ENCODE measurements at regions not wholly inside any gene's neighbourhood (a gene's known extent, or its start where the extent isn't known, plus 50 kb on each side); places are given as distances from the start of the nearest gene placed in this dataset.

GRCh38 chr10:63744060-63744941, 223.1 kb downstream of the REEP3 start:
- DNase-seq (ENCODE audit: low read depth) = no peak
- TF ChIP-seq CTCF (IDR thresholded peaks at IDR 0.05; ENCODE audit: low read depth, low read length, missing control alignments) = no peak
- H3K4me3 ChIP-seq (ENCODE audit: low read depth, low read length) = no peak overlapping the region

- TF ChIP-seq CTCF (IDR thresholded peaks at IDR 0.05; ENCODE audit: low read depth, low read length, missing control alignments) = no peak
- no peak overlapping the region for H3K4me3 ChIP-seq (ENCODE audit: low read depth, low read length)
- DNase-seq (ENCODE audit: low read depth) = no peak
Measured at GRCh38 chr10:63749915-63750314, 228.7 kb downstream of the REEP3 start.

- no peak for TF ChIP-seq CTCF (IDR thresholded peaks at IDR 0.05; ENCODE audit: low read depth, low read length, missing control alignments)
- no peak overlapping the region for H3K4me3 ChIP-seq (ENCODE audit: low read depth, low read length)
- no peak for DNase-seq (ENCODE audit: low read depth)
Measured at GRCh38 chr10:63751836-63752235, 230.6 kb downstream of the REEP3 start.

GRCh38 chr10:63752318-63752717, 231.1 kb downstream of the REEP3 start:
- H3K4me3 ChIP-seq (ENCODE audit: low read depth, low read length) = no peak overlapping the region

GRCh38 chr10:63753808-63754207, 232.6 kb downstream of the REEP3 start:
- TF ChIP-seq CTCF (IDR thresholded peaks at IDR 0.05; ENCODE audit: low read depth, low read length, missing control alignments) = no peak
- H3K4me3 ChIP-seq (ENCODE audit: low read depth, low read length) = no peak overlapping the region
- no peak for DNase-seq (ENCODE audit: low read depth)

More at GRCh38 chr10:63752318-63752717, 231.1 kb downstream of the REEP3 start:
- TF ChIP-seq CTCF (IDR thresholded peaks at IDR 0.05; ENCODE audit: low read depth, low read length, missing control alignments) = no peak
- DNase-seq (ENCODE audit: low read depth) = no peak

- DNase-seq (ENCODE audit: low read depth) = no peak
- no peak for TF ChIP-seq CTCF (IDR thresholded peaks at IDR 0.05; ENCODE audit: low read depth, low read length, missing control alignments)
- no peak overlapping the region for H3K4me3 ChIP-seq (ENCODE audit: low read depth, low read length)
Measured at GRCh38 chr10:63755441-63755840, 234.2 kb downstream of the REEP3 start.

- no peak for DNase-seq (ENCODE audit: low read depth)
- no peak for TF ChIP-seq CTCF (IDR thresholded peaks at IDR 0.05; ENCODE audit: low read depth, low read length, missing control alignments)
Measured at GRCh38 chr10:63757067-63757466, 235.9 kb downstream of the REEP3 start.

More at GRCh38 chr10:63757067-63757466, 235.9 kb downstream of the REEP3 start:
- no peak overlapping the region for H3K4me3 ChIP-seq (ENCODE audit: low read depth, low read length)

Data from GM12864 (cell line).